GM12875 (cell line): ENCODE measurements at regions not wholly inside any gene's neighbourhood (a gene's known extent, or its start where the extent isn't known, plus 50 kb on each side); places are given as distances from the start of the nearest gene placed in this dataset.
A peak's percentile ranks its signal among the peaks of the same experiment; 100 is the strongest.

Source experiments
- H3K4me3 ChIP-seq: one replicate; pipeline ENCODE4 v1.5.1; 2011; ENCODE audit warnings: low read depth, low read length, control low read depth
- TF ChIP-seq, protein P1 (sequence below): IDR thresholded peaks from 2 replicates; pipeline ENCODE4 v1.5.1; 2011; ENCODE audit warnings: low read depth, mild to moderate bottlenecking, control low read depth, inconsistent platforms, low read length, moderate library complexity, borderline replicate concordance; ENCODE audit not compliant: insufficient read depth

DNA sequence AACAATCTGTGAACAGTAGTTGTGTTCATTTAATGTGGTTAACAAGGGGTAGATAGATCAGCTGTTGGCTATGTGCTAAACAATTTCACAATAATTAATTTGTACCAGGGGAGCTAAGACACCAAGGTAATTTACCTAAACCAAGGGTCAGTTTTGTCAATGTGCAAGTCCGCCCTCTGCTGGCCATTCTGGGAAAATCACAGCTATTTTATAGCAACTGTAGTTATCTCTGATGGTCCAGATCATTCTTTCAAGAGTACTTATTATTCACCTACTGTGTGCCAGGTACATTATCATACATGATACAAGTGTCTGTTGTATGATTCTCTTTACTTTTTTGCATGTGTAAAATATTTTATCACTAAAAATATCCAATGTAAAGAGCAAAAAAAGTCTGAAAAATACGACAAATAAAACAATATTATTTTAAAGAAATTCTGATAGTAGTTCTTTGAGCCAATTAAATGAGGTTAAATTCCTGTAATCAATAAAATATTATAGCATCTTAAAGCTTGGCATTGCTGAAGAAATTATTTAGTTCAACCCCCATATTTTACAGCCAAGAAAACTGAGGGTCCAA, 312.3 kb upstream of the FAM78B start:
- H3K4me3 ChIP-seq, result no peak overlapping the region
- TF ChIP-seq, protein P1, sequence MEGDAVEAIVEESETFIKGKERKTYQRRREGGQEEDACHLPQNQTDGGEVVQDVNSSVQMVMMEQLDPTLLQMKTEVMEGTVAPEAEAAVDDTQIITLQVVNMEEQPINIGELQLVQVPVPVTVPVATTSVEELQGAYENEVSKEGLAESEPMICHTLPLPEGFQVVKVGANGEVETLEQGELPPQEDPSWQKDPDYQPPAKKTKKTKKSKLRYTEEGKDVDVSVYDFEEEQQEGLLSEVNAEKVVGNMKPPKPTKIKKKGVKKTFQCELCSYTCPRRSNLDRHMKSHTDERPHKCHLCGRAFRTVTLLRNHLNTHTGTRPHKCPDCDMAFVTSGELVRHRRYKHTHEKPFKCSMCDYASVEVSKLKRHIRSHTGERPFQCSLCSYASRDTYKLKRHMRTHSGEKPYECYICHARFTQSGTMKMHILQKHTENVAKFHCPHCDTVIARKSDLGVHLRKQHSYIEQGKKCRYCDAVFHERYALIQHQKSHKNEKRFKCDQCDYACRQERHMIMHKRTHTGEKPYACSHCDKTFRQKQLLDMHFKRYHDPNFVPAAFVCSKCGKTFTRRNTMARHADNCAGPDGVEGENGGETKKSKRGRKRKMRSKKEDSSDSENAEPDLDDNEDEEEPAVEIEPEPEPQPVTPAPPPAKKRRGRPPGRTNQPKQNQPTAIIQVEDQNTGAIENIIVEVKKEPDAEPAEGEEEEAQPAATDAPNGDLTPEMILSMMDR, result peak; percentile 62

DNA sequence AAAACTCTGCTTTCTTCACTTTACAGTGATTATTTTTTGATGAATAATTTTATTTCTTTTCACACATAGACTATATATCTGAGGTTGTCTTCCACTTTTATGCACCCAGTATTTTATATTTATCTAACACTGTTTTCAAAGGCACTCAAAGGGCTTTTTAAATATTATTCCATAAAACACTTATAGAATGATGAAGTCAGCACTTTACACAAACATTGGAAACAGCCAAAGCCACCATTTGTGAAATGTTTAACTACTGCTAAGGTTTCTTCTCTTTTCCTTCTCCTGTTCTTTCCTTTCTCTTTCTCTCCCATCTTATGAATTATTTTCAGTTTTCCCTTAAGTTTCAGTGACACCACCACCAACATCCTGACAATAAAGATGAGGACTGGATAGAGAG, 317.7 kb upstream of the FAM78B start:
- TF ChIP-seq, protein P1, result no peak
- no peak overlapping the region for H3K4me3 ChIP-seq

DNA sequence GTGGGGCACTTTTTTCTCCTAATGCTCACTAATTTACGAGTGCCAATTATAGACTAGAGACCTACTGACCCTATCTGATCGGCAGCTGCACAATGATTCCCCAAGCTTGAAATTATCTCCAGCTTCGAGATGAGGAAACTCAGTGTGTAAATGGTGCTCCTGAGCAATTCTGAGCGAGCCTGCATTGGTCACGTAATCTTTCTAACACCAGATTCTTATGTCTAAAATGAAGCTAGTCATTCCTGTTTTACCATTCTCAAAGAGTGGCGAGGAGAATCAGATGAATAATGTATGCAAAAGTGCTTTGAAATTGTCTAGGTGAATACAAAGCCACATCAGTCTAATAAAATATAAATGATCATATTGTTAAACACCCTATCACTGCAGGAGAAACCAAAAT, 318.1 kb upstream of the FAM78B start:
- TF ChIP-seq, protein P1, result no peak
- no peak overlapping the region for H3K4me3 ChIP-seq

DNA sequence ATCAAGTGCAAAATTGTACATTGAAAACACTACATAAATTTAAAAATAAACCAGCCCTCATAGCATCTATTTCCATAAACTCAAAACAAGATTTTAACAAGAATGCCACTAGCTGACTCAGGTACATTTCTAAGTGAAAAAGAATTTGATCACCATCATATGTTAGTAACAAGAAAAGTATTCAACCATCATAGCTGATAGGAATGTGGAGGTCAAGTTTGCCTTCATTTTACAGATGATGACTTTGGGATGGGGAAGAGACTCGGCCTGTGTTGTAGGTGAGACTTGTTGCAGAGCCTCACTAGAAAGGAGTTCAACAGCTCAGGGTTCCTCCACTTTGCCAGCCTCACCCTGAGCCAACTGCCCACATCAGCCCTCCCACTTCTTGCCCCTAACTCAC, 318.8 kb upstream of the FAM78B start:
- TF ChIP-seq, protein P1, result no peak

DNA sequence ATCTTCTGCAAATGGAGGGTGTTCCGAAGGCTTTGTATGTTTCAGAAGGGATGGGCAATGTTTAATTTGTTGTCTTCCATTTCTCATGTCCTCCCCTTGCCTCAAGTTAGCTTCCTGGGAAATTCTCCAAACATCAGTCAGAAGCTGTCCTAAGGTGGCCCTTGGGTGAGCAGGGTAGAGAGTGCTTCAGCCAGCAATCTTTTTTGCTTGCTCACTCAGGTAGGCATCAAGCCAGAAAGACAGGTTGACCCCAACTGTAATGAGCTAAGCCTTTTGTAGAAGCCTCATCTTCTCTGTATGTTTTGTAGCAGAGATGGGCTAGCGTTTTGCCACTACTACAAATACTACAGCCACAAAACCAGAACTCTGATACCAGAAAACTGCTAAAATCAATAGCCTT, 321.5 kb upstream of the FAM78B start:
- no peak overlapping the region for H3K4me3 ChIP-seq
- TF ChIP-seq, protein P1, result no peak

More for the DNA sequence above, 318.8 kb upstream of the FAM78B start:
- no peak overlapping the region for H3K4me3 ChIP-seq

DNA sequence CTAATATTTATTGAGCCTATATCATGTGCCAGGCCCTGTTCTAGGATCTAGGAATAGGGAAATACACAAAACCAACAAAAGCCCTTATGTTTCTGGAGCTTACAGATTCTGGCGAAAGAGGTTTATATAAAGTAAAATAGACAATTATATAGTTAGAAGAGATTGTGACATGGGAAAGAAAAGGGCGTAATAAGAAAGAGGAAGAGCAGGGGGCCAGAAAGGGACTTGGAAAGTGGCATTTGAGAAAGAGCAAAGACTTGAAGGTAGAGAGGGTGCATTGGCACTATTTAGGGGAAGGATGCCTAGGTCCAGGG, 322.5 kb upstream of the FAM78B start:
- TF ChIP-seq, protein P1, result no peak
- H3K4me3 ChIP-seq, result peak overlapping the region; percentile 46

DNA sequence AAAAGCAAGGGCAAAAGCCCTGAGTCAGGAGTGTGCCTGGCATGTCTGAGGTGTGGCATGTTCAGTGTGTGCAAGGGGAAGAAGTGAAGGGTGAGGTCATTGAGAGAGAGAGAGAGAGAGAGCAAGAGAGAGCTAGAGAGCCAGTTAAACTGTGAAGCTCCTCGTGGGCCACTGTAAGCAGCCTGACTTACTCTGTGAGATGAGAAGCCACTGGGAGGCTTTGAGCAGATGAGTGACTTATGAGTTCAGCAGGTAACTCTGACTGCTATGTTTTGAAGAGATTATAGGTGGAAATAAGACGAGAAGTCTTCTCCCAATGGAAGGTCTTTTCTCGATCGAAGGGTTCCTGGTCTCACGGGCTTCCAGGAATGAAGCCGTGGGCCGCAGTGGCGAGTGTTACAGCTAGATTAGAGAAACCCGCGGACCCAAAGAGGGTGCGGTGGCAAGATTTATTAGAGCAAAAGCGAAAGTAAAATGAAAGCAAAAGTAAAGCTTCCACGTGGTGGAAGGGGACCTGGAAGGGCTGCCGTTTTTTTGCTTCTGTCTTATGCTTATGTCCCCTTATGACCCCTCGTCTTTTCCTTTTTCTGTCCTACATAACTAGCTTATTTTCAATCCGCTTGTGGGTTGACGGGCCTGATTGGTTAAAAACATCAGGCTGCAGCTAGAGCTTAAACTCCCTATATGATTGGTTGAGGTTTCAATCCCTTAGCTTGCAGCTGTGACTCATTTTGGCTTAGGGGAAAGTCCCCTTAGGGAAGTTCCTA, 323.1 kb upstream of the FAM78B start:
- H3K4me3 ChIP-seq, result peak overlapping the region; percentile 46
- TF ChIP-seq, protein P1, result no peak
